GM12873 (cell line): ENCODE measurements at regions not wholly inside any gene's neighbourhood (a gene's known extent, or its start where the extent isn't known, plus 50 kb on each side); places are given as distances from the start of the nearest gene placed in this dataset.

Source experiments
- CTCF ChIP-seq: IDR thresholded peaks from 2 replicates; pipeline ENCODE4 v1.5.1; 2012; ENCODE audit warnings: low read depth, mild to moderate bottlenecking, moderate library complexity, low read length, control low read depth; ENCODE audit not compliant: insufficient read depth; ENCODE audit errors: missing control alignments

GRCh38 chr6:76867182-76867581 lies 596.1 kb downstream of the HTR1B start:
- no peak for TF ChIP-seq CTCF

GRCh38 chr6:76866091-76866915 lies 597.0 kb downstream of the HTR1B start:
- TF ChIP-seq CTCF, result no peak

- no peak for TF ChIP-seq CTCF
Observed at GRCh38 chr6:76862936-76863335, 600.4 kb downstream of the HTR1B start.

DNA sequence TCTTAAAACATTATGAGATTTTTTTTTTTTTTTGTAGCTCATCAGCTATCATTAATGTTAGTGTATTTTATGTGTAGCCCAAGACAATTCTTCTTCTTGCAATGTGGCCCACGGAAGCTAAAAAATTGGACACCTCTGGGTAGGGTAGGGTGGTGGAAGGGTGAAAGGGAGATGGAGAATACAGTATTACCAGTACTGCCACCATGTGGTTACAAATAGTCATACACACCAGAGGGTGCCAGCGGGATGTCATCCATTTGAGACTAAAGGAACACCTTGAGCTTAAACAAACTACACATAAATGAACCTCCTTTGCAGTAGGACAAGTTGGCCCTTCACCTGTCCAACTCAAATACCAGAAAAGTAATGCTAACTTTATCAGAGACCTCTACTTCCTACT lies 601.9 kb downstream of the HTR1B start:
- TF ChIP-seq CTCF, result peak; percentile 48

- TF ChIP-seq CTCF, result no peak
Observed at GRCh38 chr6:76856065-76856464, 607.2 kb downstream of the HTR1B start.

DNA sequence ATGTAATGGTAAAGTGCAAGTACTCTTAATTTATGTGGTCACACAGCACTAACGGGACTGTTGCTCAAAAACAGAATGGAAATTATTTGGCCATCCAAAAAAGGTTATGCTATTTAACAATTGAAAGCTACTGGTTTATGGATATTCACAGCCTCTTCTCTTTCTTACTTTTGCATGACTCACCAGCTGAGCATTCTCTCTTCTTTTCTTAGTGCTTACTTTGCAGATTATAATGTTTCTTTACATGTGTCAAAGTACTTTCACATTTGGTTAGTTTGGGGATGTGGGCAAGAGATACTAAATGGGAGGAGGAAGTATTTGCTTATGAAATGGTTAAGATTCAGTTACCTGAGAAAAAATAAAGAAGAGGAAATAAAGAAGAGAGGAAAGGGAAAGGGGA lies 610.5 kb downstream of the HTR1B start:
- TF ChIP-seq CTCF, result no peak

GRCh38 chr6:76843054-76843822 lies 620.1 kb downstream of the HTR1B start:
- TF ChIP-seq CTCF, result no peak
